H1 (cell line): ENCODE measurements at regions not wholly inside any gene's neighbourhood (a gene's known extent, or its start where the extent isn't known, plus 50 kb on each side); places are given as distances from the start of the nearest gene placed in this dataset.

Source experiments
- ATF3 ChIP-seq: IDR thresholded peaks from 2 replicates; pipeline ENCODE4 v1.6.1; 2011; ENCODE audit warnings: low read depth, mild to moderate bottlenecking, low read length; ENCODE audit not compliant: insufficient read depth
- CTCF ChIP-seq, 3 experiments: IDR thresholded peaks; 1 replicate in 2 of 3; 2 replicates in 1 of 3; pipeline versions ENCODE4 v1.5.1 to v1.6.1; 2011; ENCODE audit warnings: low read length in 3 of 3, mild to moderate bottlenecking in 3 of 3, inconsistent platforms in 2 of 3, low read depth in 1 of 3, moderate library complexity in 1 of 3; ENCODE audit not compliant: insufficient read depth in 1 of 3; ENCODE audit errors: control extremely low read depth in 1 of 3
- EZH2 ChIP-seq: fragments of 200-600 bp; sonication (generic); IDR thresholded peaks from 2 replicates; pipeline ENCODE4 v1.7.1; 2012; ENCODE audit warnings: low read depth, mild to moderate bottlenecking, moderate library complexity, low read length, inconsistent platforms; ENCODE audit not compliant: severe bottlenecking
- GABPA ChIP-seq: IDR thresholded peaks from 2 replicates; pipeline ENCODE4 v1.6.1; 2011; ENCODE audit warnings: mild to moderate bottlenecking, low read length, moderate library complexity, borderline replicate concordance; ENCODE audit not compliant: insufficient read depth
- GTF2F1 ChIP-seq: IDR thresholded peaks from 2 replicates; pipeline ENCODE4 v1.6.1; 2012; ENCODE audit warnings: low read depth, low read length, improper control_type of control experiment, borderline replicate concordance
- HDAC2 ChIP-seq, 2 experiments: fragments of 300-600 bp in 1 of 2; sonication (generic) in 1 of 2; IDR thresholded peaks; 2 replicates each; pipeline ENCODE4 v1.6.1; 2011 to 2012; ENCODE audit warnings: low read depth in 2 of 2, low read length in 2 of 2, mild to moderate bottlenecking in 2 of 2, moderate library complexity in 2 of 2, borderline replicate concordance in 1 of 2, inconsistent platforms in 1 of 2
- HDAC6 ChIP-seq: IDR thresholded peaks from one replicate; pipeline ENCODE4 v1.7.1; 2012; ENCODE audit warnings: low read depth, mild to moderate bottlenecking, inconsistent platforms, low read length, moderate library complexity
- JUN ChIP-seq: IDR thresholded peaks from 2 replicates; pipeline ENCODE4 v1.6.1; 2011; ENCODE audit warnings: low read depth, mild to moderate bottlenecking, improper control_type of control experiment, low read length
- JUND ChIP-seq: IDR thresholded peaks from 2 replicates; pipeline ENCODE4 v1.6.1; 2011; ENCODE audit warnings: mild to moderate bottlenecking, improper control_type of control experiment, low read length
- MAFK ChIP-seq: IDR thresholded peaks from 2 replicates; pipeline ENCODE4 v1.6.1; 2012; ENCODE audit warnings: low read depth, mild to moderate bottlenecking, improper control_type of control experiment, low read length
- PHF8 ChIP-seq: fragments of 200-600 bp; sonication (generic); conservative IDR thresholded peaks from 2 replicates; pipeline ENCODE4 v1.7.1; 2012; ENCODE audit warnings: low read depth, mild to moderate bottlenecking, inconsistent platforms, low read length, moderate library complexity
- RFX5 ChIP-seq: IDR thresholded peaks from 2 replicates; pipeline ENCODE4 v1.6.1; 2011; ENCODE audit warnings: low read depth, low read length, improper control_type of control experiment, borderline replicate concordance
- USF2 ChIP-seq: IDR thresholded peaks from 2 replicates; pipeline ENCODE4 v1.6.1; 2011; ENCODE audit warnings: low read length, improper control_type of control experiment
- YY1 ChIP-seq: IDR thresholded peaks from 2 replicates; pipeline ENCODE4 v1.6.1; 2011; ENCODE audit warnings: low read depth, mild to moderate bottlenecking, low read length

GRCh38 chr20:53763707-53764414 is 170.2 kb upstream of the ZNF217 start:
- TF ChIP-seq CTCF (IDR thresholded peaks at IDR 0.05; ENCODE audit: control extremely low read depth in 1 of 3, insufficient read depth in 1 of 3, low read depth in 1 of 3, low read length in 3 of 3) (no peak), HDAC6 (no peak), MAFK (no peak), RFX5 (no peak), GTF2F1 (no peak), JUND (peak; percentile 62), YY1 (no peak), JUN (peak; percentile 53; the same call in 1 of the 2 replicates), HDAC2 (IDR thresholded peaks at IDR 0.05; ENCODE audit: borderline replicate concordance in 1 of 2, low read depth in 2 of 2, low read length in 2 of 2) (no peak), ATF3 (no peak), PHF8 (no peak), USF2 (no peak), GABPA (no peak), EZH2 (no peak)
